ENCODE measurements at regions not wholly inside any gene's neighbourhood (a gene's known extent, or its start where the extent isn't known, plus 50 kb on each side); places are given as distances from the start of the nearest gene placed in this dataset.

- H3K79me2 ChIP-seq (ENCODE audit: insufficient read depth, low read length) = no peaks in the 10 kb centered on the region
- no peaks in the 10 kb centered on the region for H3K9me2 ChIP-seq (replicated peaks; ENCODE audit: insufficient read depth, low read length)
- H4K20me1 ChIP-seq (ENCODE audit: low read depth, low read length) = no peaks in the 10 kb centered on the region
- H3K9ac ChIP-seq (ENCODE audit: low read length) = no peak overlapping the region
- H3F3A ChIP-seq (ENCODE audit: insufficient read depth) = no peaks in the 10 kb centered on the region
- H3K9me3 ChIP-seq (ENCODE audit: insufficient read depth, low read length) = no peaks in the 10 kb centered on the region
- no peak overlapping the region for H3K27ac ChIP-seq (ENCODE audit: low read depth, low read length)
- H3K36me3 ChIP-seq (ENCODE audit: low read length) = no peaks in the 10 kb centered on the region
- no peaks in the 10 kb centered on the region for H3K27me3 ChIP-seq (ENCODE audit: low read length)
- TF ChIP-seq EZH2phosphoT487 (conservative IDR thresholded peaks at IDR 0.05; ENCODE audit: low read length) = no peak
- no peak for TF ChIP-seq CTCF (IDR thresholded peaks at IDR 0.05; ENCODE audit: insufficient read depth, low read length, poor library complexity, severe bottlenecking)
- H3K4me3 ChIP-seq (ENCODE audit: insufficient read depth, low read length, poor library complexity, severe bottlenecking) = no peak overlapping the region
- H2AFZ ChIP-seq (ENCODE audit: low read depth, low read length, severe bottlenecking) = no peak overlapping the region
- H3K4me2 ChIP-seq (ENCODE audit: low read depth, low read length, poor library complexity, severe bottlenecking) = no peak overlapping the region
These were observed 925.3 kb upstream of the CDH10 start for GRCh38 chr5:25570067-25570583.

GRCh38 chr5:25568989-25569625, 924.3 kb upstream of the CDH10 start:
- H3F3A ChIP-seq (ENCODE audit: insufficient read depth) = no peaks in the 10 kb centered on the region
- no peaks in the 10 kb centered on the region for H3K9me2 ChIP-seq (replicated peaks; ENCODE audit: insufficient read depth, low read length)
- H2AFZ ChIP-seq (ENCODE audit: low read depth, low read length, severe bottlenecking) = no peak overlapping the region
- no peaks in the 10 kb centered on the region for H3K36me3 ChIP-seq (ENCODE audit: low read length)
- H3K27ac ChIP-seq (ENCODE audit: low read depth, low read length) = no peak overlapping the region
- H3K9me3 ChIP-seq (ENCODE audit: insufficient read depth, low read length) = peaks cover 4% of the 10 kb centered on the region; the same call in 1 of the 2 replicates
- no peaks in the 10 kb centered on the region for H3K79me2 ChIP-seq (ENCODE audit: insufficient read depth, low read length)
- H4K20me1 ChIP-seq (ENCODE audit: low read depth, low read length) = no peaks in the 10 kb centered on the region
- TF ChIP-seq CTCF (IDR thresholded peaks at IDR 0.05; ENCODE audit: insufficient read depth, low read length, poor library complexity, severe bottlenecking) (no peak), EZH2phosphoT487 (conservative IDR thresholded peaks at IDR 0.05; ENCODE audit: low read length) (no peak)
- no peaks in the 10 kb centered on the region for H3K27me3 ChIP-seq (ENCODE audit: low read length)
- no peak overlapping the region for H3K4me3 ChIP-seq (ENCODE audit: insufficient read depth, low read length, poor library complexity, severe bottlenecking)
- H3K4me2 ChIP-seq (ENCODE audit: low read depth, low read length, poor library complexity, severe bottlenecking) = no peak overlapping the region
- no peak overlapping the region for H3K9ac ChIP-seq (ENCODE audit: low read length)

GRCh38 chr5:25568294-25568693, 923.5 kb upstream of the CDH10 start:
- no peak for TF ChIP-seq EZH2phosphoT487 (conservative IDR thresholded peaks at IDR 0.05; ENCODE audit: low read length)
- TF ChIP-seq CTCF (IDR thresholded peaks at IDR 0.05; ENCODE audit: insufficient read depth, low read length, poor library complexity, severe bottlenecking) = no peak
- Histone ChIP-seq H3K4me3 (ENCODE audit: insufficient read depth, low read length, poor library complexity, severe bottlenecking) (no peak overlapping the region), H3K79me2 (ENCODE audit: insufficient read depth, low read length) (no peaks in the 10 kb centered on the region), H3K27ac (ENCODE audit: low read depth, low read length) (no peak overlapping the region), H3K9me2 (replicated peaks; ENCODE audit: insufficient read depth, low read length) (no peaks in the 10 kb centered on the region), H3K4me2 (ENCODE audit: low read depth, low read length, poor library complexity, severe bottlenecking) (no peak overlapping the region), H3K27me3 (ENCODE audit: low read length) (no peaks in the 10 kb centered on the region), H3K9ac (ENCODE audit: low read length) (no peak overlapping the region), H3F3A (ENCODE audit: insufficient read depth) (no peaks in the 10 kb centered on the region), H3K36me3 (ENCODE audit: low read length) (no peaks in the 10 kb centered on the region), H4K20me1 (ENCODE audit: low read depth, low read length) (no peaks in the 10 kb centered on the region), H3K9me3 (ENCODE audit: insufficient read depth, low read length) (peaks cover 9% of the 10 kb centered on the region; the same call in 1 of the 2 replicates), H2AFZ (ENCODE audit: low read depth, low read length, severe bottlenecking) (no peak overlapping the region)

Data from SU-DHL-6 (cell line).